ENCODE measurements at regions not wholly inside any gene's neighbourhood (a gene's known extent, or its start where the extent isn't known, plus 50 kb on each side); places are given as distances from the start of the nearest gene placed in this dataset.
"Not testable (repeated sequence)": the region's sequence is repeated elsewhere in the genome, so short reads cannot be mapped to it uniquely, and the experiment has no call there.

DNA sequence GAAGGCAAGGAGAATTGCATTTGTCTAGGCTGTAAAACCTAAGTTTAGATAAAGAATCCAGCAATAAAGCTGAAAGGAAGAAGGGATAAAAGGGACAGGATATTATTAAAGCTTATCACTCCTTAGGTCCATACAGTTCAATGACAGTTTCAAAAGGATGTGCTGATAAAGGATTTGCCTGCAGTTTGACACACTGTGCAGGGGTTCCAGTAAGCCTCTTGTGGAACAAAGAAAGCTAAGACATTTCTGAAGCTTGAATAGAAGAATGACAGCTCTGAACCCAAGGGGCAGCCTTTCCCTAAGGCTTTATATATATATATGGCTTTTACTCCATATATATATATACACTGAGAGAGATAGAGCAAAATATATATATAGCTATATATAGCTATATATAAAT lies 276.8 kb upstream of the GRM3 start:
- Histone ChIP-seq H3K79me2 (ENCODE audit: control insufficient read depth, insufficient read depth, low read length) (no peaks in the 10 kb centered on the region), H4K20me1 (replicated peaks; ENCODE audit: control insufficient read depth, insufficient read depth, low read length) (no peaks in the 10 kb centered on the region), H3K9me1 (ENCODE audit: control insufficient read depth, insufficient read depth, low read length) (no peaks in the 10 kb centered on the region), H3K9me3 (replicated peaks; ENCODE audit: control insufficient read depth, insufficient read depth, low read depth, low read length) (no peaks in the 10 kb centered on the region; the same call in 1 of the 2 replicates), H3K36me3 (ENCODE audit: control insufficient read depth, insufficient read depth, low read length) (no peaks in the 10 kb centered on the region), H3K27ac (ENCODE audit: extremely low read depth, low read depth, low read length) (no peak overlapping the region), H2AFZ (ENCODE audit: low read depth, low read length) (no peak overlapping the region), H3K4me2 (ENCODE audit: insufficient read depth, low read length) (no peak overlapping the region), H3K9ac (ENCODE audit: insufficient read depth in 1 of 2, low read depth in 2 of 2, low read length in 2 of 2) (no peak overlapping the region), H3K27me3 (ENCODE audit: control insufficient read depth in 2 of 2, insufficient read depth in 2 of 2, low read length in 2 of 2) (no peaks in the 10 kb centered on the region), H3K4me1 (replicated peaks in 1 of 2; ENCODE audit: control insufficient read depth in 2 of 2, insufficient read depth in 2 of 2, low read length in 2 of 2) (no peaks in the 10 kb centered on the region), H3K4me3 (no peak overlapping the region)
- in situ Hi-C loops (cut with MboI) (no loop called here), intact Hi-C loops (cut with micrococcal nuclease) (no loop called here)
- TF ChIP-seq TEAD2 (tag; IDR thresholded peaks at IDR 0.05), result no peak
- TF ChIP-seq ZNF384 (IDR thresholded peaks at IDR 0.05; ENCODE audit: low read depth, low read length), result no peak
- TF ChIP-seq, protein P1, sequence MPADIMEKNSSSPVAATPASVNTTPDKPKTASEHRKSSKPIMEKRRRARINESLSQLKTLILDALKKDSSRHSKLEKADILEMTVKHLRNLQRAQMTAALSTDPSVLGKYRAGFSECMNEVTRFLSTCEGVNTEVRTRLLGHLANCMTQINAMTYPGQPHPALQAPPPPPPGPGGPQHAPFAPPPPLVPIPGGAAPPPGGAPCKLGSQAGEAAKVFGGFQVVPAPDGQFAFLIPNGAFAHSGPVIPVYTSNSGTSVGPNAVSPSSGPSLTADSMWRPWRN (IDR thresholded peaks at IDR 0.05; ENCODE audit: low read depth), result no peak
- TF ChIP-seq ZNF551 (CRISPR knock-in tag; IDR thresholded peaks at IDR 0.05), result no peak
- no peak for TF ChIP-seq SAFB (IDR thresholded peaks at IDR 0.05; ENCODE audit: borderline replicate concordance, low read depth, low read length)
- TF ChIP-seq EP400 (IDR thresholded peaks at IDR 0.05), result no peak
- TF ChIP-seq ZNF311 (CRISPR knock-in tag; IDR thresholded peaks at IDR 0.05), result no peak
- no peak for TF ChIP-seq STAT5B (CRISPR knock-in tag; IDR thresholded peaks at IDR 0.05)
- TF ChIP-seq CBFA2T3 (IDR thresholded peaks at IDR 0.05), result no peak
- TF ChIP-seq POLR3A (IDR thresholded peaks at IDR 0.05; ENCODE audit: borderline replicate concordance, extremely low read depth, insufficient read depth, insufficient read length), result no peak
- FAIRE-seq (no peak), DNase-seq (ENCODE audit: extremely low read depth in 1 of 4, low spot score in 3 of 4) (no peak), ATAC-seq (no peak)
- BruUV-seq (replicated peaks), result no TSS peak
- CTCF ChIA-PET (ENCODE audit: low intra/inter-chr PET ratio), result no interaction called here
- POLR2A ChIA-PET, result no interaction called here

- H3K27ac ChIP-seq (ENCODE audit: extremely low read depth, low read depth, low read length); H3K4me2 ChIP-seq (ENCODE audit: insufficient read depth, low read length); ATAC-seq; H3K36me3 ChIP-seq (ENCODE audit: control insufficient read depth, insufficient read depth, low read length); intact Hi-C loops (cut with micrococcal nuclease); H2AFZ ChIP-seq (ENCODE audit: low read depth, low read length); H3K9me3 ChIP-seq (replicated peaks; ENCODE audit: control insufficient read depth, insufficient read depth, low read depth, low read length); CTCF ChIA-PET (ENCODE audit: low intra/inter-chr PET ratio); DNase-seq (ENCODE audit: extremely low read depth in 1 of 4, low spot score in 3 of 4); FAIRE-seq; H3K4me3 ChIP-seq; BruUV-seq (replicated peaks); in situ Hi-C loops (cut with MboI); H3K79me2 ChIP-seq (ENCODE audit: control insufficient read depth, insufficient read depth, low read length); POLR2A ChIA-PET; H4K20me1 ChIP-seq (replicated peaks; ENCODE audit: control insufficient read depth, insufficient read depth, low read length); H3K27me3 ChIP-seq (ENCODE audit: control insufficient read depth in 2 of 2, insufficient read depth in 2 of 2, low read length in 2 of 2); H3K9me1 ChIP-seq (ENCODE audit: control insufficient read depth, insufficient read depth, low read length); H3K9ac ChIP-seq (ENCODE audit: insufficient read depth in 1 of 2, low read depth in 2 of 2, low read length in 2 of 2); H3K4me1 ChIP-seq (replicated peaks in 1 of 2; ENCODE audit: control insufficient read depth in 2 of 2, insufficient read depth in 2 of 2, low read length in 2 of 2): not testable (repeated sequence)
- WGBS (ENCODE audit: insufficient coverage, low coverage, missing lambda C conversion rate), result 0% methylated on average over 9 of the region's 14 CpGs
These were observed 303.3 kb upstream of the GRM3 start for GRCh38 chr7:86340407-86340806.

All from K562 (cell line).